ENCODE measurements at regions not wholly inside any gene's neighbourhood (a gene's known extent, or its start where the extent isn't known, plus 50 kb on each side); places are given as distances from the start of the nearest gene placed in this dataset.

GRCh38 chr4:138562544-138562991, 320.4 kb upstream of the SLC7A11 start:
- 5 to 33% (median 17%) methylated on average over 1 of the region's 1 CpG for WGBS, 5 donors
- no peak for TF ChIP-seq POLR2A (IDR thresholded peaks at IDR 0.05)
- TF ChIP-seq POLR2AphosphoS5 (IDR thresholded peaks at IDR 0.05): no peak
- TF ChIP-seq CTCF (IDR thresholded peaks at IDR 0.05 in 8 of 11, conservative IDR thresholded peaks at IDR 0.05 in 3 of 11): no peak
- Histone ChIP-seq H3K36me3 (no peaks in the 10 kb centered on the region), H3K9me3 (no peaks in the 10 kb centered on the region), H3K27me3 (replicated peaks in 1 of 7) (no peaks in the 10 kb centered on the region), H3K27ac (no peak overlapping the region), H3K4me3 (no peak overlapping the region), H3K4me1 (no peaks in the 10 kb centered on the region)
- intact Hi-C loops (cut with DNase I; ENCODE audit: low total_unique reads): no loop called here
- no peak for DNase-seq

GRCh38 chr4:138561906-138562305, 319.8 kb upstream of the SLC7A11 start:
- H3K9me3 ChIP-seq: no peaks in the 10 kb centered on the region
- H3K4me1 ChIP-seq: no peaks in the 10 kb centered on the region
- H3K36me3 ChIP-seq: no peaks in the 10 kb centered on the region
- no peaks in the 10 kb centered on the region for H3K27me3 ChIP-seq (replicated peaks in 1 of 7)
- H3K4me3 ChIP-seq: no peak overlapping the region
- no peak for TF ChIP-seq POLR2A (IDR thresholded peaks at IDR 0.05)
- TF ChIP-seq CTCF (IDR thresholded peaks at IDR 0.05 in 8 of 11, conservative IDR thresholded peaks at IDR 0.05 in 3 of 11): no peak
- TF ChIP-seq POLR2AphosphoS5 (IDR thresholded peaks at IDR 0.05): no peak
- intact Hi-C loops (cut with DNase I; ENCODE audit: low total_unique reads): no loop called here
- no peak for DNase-seq
- WGBS, 5 donors: 83 to 91% (median 90%) methylated on average over 17 to 18 of the region's 18 CpGs
- no peak overlapping the region for H3K27ac ChIP-seq

- no peaks in the 10 kb centered on the region for H3K4me1 ChIP-seq
- intact Hi-C loops (cut with DNase I; ENCODE audit: low total_unique reads): no loop called here
- DNase-seq: peak; percentile 61
- no peaks in the 10 kb centered on the region for H3K27me3 ChIP-seq (replicated peaks in 1 of 7)
- H3K4me3 ChIP-seq: no peak overlapping the region
- no peak overlapping the region for H3K27ac ChIP-seq
- no peak for TF ChIP-seq POLR2A (IDR thresholded peaks at IDR 0.05)
- no peak for TF ChIP-seq CTCF (IDR thresholded peaks at IDR 0.05 in 8 of 11, conservative IDR thresholded peaks at IDR 0.05 in 3 of 11)
- no peak for TF ChIP-seq POLR2AphosphoS5 (IDR thresholded peaks at IDR 0.05)
- H3K9me3 ChIP-seq: no peaks in the 10 kb centered on the region
- H3K36me3 ChIP-seq: no peaks in the 10 kb centered on the region
- 90 to 97% (median 94%) methylated on average over 32 to 40 of the region's 40 CpGs for WGBS, 5 donors
Observed at GRCh38 chr4:138561276-138561880, 319.2 kb upstream of the SLC7A11 start.

GRCh38 chr4:138560448-138560847, 318.3 kb upstream of the SLC7A11 start:
- Histone ChIP-seq H3K4me3 (no peak overlapping the region), H3K9me3 (no peaks in the 10 kb centered on the region), H3K27ac (no peak overlapping the region), H3K27me3 (replicated peaks in 1 of 7) (no peaks in the 10 kb centered on the region), H3K4me1 (no peaks in the 10 kb centered on the region), H3K36me3 (no peaks in the 10 kb centered on the region)
- 85 to 93% (median 89%) methylated on average over 21 of the region's 21 CpGs for WGBS, 5 donors
- intact Hi-C loops (cut with DNase I; ENCODE audit: low total_unique reads): no loop called here
- TF ChIP-seq CTCF (IDR thresholded peaks at IDR 0.05 in 8 of 11, conservative IDR thresholded peaks at IDR 0.05 in 3 of 11) (no peak), POLR2A (IDR thresholded peaks at IDR 0.05) (no peak), POLR2AphosphoS5 (IDR thresholded peaks at IDR 0.05) (no peak)
- DNase-seq: peak; percentile 72
